Embryonic facial prominence (tissue), 1 donor: ENCODE measurements at regions not wholly inside any gene's neighbourhood (a gene's known extent, or its start where the extent isn't known, plus 50 kb on each side); places are given as distances from the start of the nearest gene placed in this dataset.

Experiments used
- DNase-seq: peaks from one replicate; pipeline ENCODE4 v3.0.0-alpha.2; 2016; ENCODE audit errors: extremely low spot score

DNA sequence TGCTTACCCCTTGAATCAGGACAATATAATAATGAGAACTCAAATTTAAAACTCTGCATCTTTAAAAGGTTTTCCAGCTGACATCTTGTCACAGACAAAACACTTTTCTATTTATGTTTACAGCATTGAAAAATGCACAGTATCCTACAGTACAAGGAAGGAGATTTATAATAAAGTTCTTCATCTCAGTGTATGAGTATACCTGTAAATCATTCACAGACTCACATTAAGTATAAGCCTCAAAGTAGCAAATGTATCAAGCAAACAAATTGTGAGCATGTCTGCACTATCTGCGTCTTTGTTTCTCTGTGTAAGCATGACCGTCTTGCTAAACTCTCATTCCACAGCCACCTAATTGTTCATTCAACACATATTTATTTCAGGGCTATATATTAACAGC is 52.8 kb downstream of the PPP1R2C start:
- no peak for DNase-seq

DNA sequence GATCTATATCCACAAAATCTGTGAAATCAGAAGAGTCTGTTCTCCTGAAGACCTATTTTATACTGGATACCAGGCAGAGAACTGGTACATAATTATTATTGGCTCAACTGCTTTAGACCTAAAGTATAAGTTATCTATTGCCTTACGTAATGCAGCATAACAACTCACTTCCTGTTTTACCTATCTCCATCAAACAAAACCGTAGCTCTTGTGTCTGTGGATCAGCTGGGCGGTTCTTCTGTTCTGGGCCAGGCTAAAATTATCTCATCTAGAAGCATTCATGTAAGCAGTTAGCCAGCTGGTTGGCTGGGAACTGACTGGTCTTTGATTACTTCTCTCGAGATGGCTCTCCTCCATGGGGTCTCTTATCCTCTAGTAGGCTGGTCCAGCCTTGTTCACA is 57.8 kb downstream of the PPP1R2C start:
- DNase-seq: no peak

- DNase-seq: no peak
Observed at GRCh38 chrX:42715701-42716262, 62.2 kb downstream of the PPP1R2C start.

DNA sequence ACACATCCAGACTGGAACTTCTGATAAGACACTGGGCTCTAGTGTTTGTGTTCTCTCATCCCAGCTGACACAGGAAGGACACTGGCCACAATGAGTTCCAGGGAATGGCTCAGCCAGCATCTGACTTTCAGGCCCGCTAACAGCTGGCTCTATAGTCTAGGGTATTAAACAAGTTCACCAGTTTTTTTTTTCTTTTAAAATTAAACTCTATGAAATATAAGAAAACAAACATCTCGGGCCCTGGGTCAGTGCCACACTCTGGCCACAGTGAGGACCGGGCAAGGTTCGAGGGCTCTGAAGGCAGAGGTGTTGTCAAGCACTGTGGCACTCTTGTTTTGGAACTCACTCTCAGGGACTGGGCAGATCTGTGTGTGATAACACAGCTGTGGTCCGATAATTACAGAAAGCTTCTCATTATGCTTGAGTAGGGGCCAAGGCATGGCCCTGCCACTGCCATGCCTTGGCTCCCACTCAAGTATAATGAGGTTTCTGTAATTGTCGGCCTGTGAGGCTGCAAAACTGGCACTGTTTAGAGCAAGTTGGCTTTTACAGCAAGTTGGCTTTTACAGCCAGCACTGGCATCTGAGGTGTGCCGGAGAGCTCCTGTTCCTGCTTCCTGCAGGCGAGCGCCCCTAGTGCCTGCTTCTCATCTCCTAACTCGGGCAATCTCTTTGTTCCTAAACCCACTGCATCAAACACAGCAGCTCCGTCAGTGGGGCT is 62.8 kb downstream of the PPP1R2C start:
- peak; percentile 8 for DNase-seq

DNA sequence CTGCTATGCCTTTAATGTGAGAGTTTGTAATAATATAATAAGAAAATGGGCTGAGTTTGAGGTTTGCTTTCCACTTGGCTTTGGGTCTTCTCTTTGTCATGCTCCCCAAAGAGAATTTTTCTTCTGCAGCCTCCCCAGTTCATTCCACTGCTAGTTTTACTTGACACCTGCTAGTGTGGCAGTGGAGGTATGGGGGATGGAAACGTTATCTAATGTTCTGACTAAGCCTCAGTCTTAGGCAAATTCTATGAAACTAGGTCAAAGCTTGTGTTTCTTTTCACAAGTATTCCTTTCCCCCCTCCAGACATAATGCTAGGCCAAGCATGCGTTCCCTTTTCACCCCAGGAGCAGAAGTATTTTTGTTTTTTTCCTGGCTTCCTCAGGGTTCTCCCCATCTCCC is 67.5 kb downstream of the PPP1R2C start:
- no peak for DNase-seq

GRCh38 chrX:42708222-42708621 is 69.7 kb downstream of the PPP1R2C start:
- DNase-seq: no peak

DNA sequence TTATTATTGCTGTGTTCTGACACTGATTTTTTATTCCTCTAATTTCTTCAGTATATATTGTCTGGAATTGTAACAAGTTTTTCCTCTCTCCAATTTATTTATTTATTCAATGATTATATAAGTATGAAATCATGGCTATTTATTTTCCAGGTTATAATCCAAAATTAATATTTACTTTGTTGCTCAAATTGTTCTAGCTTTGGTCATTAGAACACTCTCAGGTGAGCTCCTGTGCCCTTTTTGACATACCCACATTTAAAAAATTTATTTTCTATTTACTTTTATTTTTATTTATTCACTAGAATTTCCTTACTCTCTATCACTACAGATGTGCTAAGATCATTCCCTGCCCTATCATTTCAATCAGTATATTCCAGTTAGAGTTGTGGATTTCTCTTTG is 70.2 kb downstream of the PPP1R2C start:
- no peak for DNase-seq

GRCh38 chrX:42704454-42704853 is 73.5 kb downstream of the PPP1R2C start:
- DNase-seq: no peak

- no peak for DNase-seq
Observed at GRCh38 chrX:42697544-42697943, 80.4 kb downstream of the PPP1R2C start.

DNA sequence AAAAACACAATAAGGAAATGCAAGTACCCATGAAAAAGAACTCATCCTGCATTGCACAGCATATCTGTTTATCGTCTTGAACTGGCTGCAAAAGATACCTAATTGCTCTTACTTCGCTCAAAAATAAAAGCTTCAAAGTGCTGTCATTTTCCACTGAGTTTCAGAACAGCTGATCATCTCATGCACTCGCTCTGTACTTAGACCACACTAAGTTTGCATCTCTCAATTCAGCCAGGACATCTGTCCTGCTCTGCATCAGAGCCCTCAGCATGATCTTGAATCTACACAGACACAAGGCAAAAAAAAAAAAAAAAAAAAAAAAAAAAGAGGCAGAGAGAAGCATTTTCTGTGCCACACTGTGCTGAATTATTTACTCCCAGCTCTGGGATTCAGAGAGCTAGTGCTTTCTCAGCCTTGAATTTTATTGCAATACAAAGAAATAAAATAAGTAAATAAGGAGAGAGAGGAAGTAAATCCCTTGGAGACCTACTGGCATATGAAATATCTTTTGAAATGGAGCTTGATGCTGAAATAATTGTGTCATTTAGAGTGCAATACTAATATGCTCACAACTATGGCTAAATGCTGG is 81.3 kb downstream of the PPP1R2C start:
- no peak for DNase-seq

DNA sequence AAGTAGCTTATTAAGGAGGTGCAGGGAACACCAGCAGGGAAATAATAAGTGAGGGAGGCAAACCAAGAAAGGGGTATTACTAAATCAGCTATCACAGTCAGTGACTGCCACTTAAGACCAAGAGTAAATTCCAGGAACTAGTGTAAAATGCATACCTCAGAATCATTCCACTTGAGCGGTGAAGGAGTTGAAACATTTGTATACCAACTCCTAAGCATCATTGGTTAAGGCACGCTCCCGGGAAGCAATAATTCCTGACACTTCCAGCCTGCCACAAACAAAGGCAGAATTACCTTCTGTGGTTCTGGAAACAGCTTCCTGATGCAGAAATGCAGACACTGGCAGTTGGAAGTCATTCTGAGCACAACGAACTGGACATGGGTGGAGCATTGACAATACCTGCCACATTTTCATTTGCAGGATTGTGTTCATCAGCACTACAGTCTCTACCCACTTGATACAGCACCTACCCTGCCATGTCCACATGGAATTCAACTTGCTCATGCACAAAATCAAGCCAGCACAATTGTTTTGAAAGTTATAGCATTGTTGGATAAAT is 82.1 kb downstream of the PPP1R2C start:
- DNase-seq: no peak

GRCh38 chrX:42694260-42694815 is 83.6 kb downstream of the PPP1R2C start:
- DNase-seq: no peak

DNA sequence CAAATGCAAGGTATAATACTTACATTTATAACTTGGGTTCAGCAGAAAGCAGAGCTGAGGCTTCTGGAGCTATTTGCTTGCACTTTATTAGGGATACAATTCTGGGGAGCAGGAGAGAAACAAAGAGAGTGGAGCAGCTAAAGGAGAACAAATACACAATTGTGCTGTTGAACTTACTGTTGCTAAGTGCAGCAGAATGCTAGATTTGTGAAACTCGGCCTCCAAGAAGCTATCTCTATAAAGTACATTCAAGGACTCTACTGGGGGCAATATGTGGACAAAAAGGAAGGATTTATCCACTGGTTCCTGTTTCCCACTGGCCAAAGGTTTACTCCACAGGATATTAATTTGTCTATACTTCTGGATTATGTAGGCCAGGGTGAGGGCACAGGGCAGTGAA is 86.8 kb downstream of the PPP1R2C start:
- DNase-seq: no peak

- DNase-seq: no peak
Observed at GRCh38 chrX:42686706-42687105, 91.3 kb downstream of the PPP1R2C start.

DNA sequence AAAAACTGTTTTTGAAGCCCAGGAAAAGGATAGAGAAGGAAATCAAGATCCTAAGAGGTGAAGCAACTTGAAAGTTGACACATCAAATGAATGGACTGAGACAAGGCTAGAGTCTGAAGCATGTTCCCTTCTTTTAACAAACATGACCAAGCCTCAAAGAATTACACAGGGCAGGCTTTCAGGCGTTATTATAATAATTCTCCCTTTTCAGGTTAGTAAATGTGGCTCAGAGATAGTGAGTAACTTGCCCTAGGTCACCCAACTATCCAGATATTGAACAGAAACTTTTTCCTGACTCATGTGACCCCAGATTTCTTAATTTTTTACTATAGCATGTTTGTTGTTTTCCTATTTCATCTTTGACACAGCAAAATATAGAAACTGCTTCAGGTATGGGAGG is 91.7 kb downstream of the PPP1R2C start:
- no peak for DNase-seq

DNA sequence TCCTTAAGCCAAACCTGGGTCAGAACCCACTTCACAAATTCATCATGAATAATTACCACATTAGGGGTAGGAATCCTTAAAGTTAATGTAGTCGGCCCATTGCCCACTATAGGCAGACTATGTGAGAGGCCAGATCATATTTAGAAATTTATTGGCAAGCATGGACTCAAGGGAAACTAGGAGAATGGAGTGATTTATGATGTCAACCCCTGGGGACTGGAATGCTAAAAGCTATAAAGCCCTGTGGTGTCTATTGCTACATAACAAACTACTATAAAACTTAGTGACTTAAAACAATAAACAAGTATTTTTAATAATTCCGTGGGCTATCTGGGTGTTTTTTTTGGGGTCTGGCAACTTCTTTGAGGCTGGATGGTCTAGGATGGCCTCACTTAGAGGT is 93.9 kb downstream of the PPP1R2C start:
- no peak for DNase-seq

- no peak for DNase-seq
Observed at GRCh38 chrX:42680666-42681065, 97.3 kb downstream of the PPP1R2C start.

- DNase-seq: no peak
Observed at GRCh38 chrX:42678133-42678532, 99.8 kb downstream of the PPP1R2C start.

- DNase-seq: no peak
Observed at GRCh38 chrX:42673301-42673810, 104.6 kb downstream of the PPP1R2C start.

DNA sequence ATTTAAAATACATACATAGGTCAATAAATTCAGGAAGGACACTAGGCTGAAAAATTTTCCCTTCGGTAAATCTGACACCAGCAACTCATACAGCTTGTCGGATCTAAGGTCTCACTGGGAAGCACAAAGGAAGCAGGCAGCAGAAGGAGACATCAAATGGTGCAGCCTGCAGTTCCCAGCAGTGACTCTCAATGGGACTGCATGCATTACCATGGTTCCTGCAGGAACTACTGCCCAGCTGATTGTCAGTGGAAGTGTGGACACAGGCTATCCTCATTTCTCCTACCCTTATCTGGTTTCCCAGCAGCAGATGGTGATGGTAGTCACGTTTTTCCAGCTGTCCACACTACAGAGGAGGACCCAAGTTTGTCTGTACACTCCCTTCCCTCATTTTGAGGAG is 113.3 kb downstream of the PPP1R2C start:
- DNase-seq: no peak

DNA sequence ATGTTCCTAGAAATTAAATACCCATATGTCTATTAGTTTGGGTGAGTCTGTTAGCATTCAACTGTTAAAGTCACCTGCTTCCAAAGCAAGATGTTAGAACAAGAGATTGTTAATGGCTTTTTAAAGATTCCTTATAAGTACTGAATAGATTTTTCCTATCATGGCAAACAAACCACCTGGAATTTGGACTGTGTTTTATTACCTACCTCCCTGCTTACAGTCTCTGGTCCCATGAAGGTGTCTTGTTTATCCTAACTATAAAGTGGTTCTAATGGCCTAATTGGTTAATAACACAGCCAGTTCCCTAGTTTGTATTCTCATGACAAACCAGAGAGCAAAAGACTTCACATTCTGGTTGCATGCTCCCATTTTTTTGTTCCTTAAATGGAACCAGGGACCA is 149.5 kb downstream of the PPP1R2C start:
- DNase-seq: no peak

DNA sequence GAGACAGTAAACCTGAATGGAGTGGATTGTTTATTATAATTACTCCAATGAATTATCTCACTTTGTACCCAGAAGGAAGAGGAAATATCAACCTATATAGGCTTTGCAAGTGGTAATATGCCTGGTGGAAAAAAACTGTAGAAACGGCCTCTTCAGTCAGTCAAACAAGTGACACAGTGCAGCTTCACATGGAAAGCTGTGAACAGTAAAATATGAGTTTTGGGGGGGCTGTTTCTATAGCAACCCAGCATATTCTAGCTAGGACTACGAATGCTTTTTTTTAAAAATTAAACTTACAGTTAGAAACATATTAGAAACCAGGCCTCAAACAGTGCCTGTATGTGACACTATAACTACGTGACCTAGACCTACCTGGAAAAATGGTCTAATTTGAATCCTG is 150.1 kb downstream of the PPP1R2C start:
- no peak for DNase-seq

DNA sequence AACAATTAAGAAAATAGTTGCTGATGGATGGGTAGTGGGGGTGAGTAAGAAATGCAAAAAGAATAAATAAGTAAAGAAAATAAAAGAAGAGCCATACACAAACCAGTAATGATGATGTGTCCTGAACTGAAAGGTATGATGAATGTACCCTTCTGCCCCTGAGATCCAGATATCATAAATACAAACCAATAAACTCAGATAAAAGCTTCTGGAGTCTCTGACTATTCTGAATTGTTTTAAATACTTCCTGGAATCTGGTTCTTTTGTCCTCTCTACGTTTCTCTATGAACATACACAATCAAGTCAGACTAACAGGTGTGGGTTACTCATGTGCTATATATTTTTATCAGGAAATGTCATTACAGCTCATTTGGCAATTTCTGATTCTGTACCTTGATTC is 153.4 kb downstream of the PPP1R2C start:
- DNase-seq: no peak
